Epithelial cell of proximal tubule (primary cell): ENCODE measurements at regions not wholly inside any gene's neighbourhood (a gene's known extent, or its start where the extent isn't known, plus 50 kb on each side); places are given as distances from the start of the nearest gene placed in this dataset.

Source experiments
- DNase-seq: peaks from one replicate; pipeline ENCODE4 v3.0.0-alpha.2; 2011; ENCODE audit warnings: low read depth
- H3K4me3 ChIP-seq: 2 replicates; pipeline ENCODE4 v1.5.1; 2011; ENCODE audit warnings: low read depth, mild to moderate bottlenecking, low read length
- TF ChIP-seq, protein P1 (sequence below): conservative IDR thresholded peaks from 2 replicates; pipeline ENCODE4 v1.5.1; 2012; ENCODE audit warnings: low read depth, mild to moderate bottlenecking, low read length

GRCh38 chr10:81040031-81040430 lies 502.3 kb downstream of the SH2D4B start:
- DNase-seq, result no peak
- no peak overlapping the region for H3K4me3 ChIP-seq
- TF ChIP-seq, protein P1, sequence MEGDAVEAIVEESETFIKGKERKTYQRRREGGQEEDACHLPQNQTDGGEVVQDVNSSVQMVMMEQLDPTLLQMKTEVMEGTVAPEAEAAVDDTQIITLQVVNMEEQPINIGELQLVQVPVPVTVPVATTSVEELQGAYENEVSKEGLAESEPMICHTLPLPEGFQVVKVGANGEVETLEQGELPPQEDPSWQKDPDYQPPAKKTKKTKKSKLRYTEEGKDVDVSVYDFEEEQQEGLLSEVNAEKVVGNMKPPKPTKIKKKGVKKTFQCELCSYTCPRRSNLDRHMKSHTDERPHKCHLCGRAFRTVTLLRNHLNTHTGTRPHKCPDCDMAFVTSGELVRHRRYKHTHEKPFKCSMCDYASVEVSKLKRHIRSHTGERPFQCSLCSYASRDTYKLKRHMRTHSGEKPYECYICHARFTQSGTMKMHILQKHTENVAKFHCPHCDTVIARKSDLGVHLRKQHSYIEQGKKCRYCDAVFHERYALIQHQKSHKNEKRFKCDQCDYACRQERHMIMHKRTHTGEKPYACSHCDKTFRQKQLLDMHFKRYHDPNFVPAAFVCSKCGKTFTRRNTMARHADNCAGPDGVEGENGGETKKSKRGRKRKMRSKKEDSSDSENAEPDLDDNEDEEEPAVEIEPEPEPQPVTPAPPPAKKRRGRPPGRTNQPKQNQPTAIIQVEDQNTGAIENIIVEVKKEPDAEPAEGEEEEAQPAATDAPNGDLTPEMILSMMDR, result no peak

DNA sequence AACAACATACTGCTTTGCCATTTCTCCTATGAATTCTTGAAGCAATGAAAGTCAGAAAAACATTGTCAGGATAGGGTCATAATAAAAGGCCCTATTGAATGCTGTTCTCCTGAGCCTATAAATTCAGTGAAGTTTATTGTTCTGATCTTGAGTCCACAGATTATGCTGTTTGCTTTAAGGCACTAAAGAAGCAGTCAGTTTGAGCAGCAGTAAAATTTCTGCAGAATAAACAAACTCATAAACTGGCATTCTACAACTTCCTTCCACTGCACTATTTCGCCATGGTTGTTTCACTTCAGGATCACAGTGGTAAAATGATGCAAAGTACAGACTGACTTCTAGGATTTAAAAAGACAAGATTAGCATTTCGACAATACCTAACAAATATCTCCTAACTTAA lies 503.2 kb downstream of the SH2D4B start:
- no peak overlapping the region for H3K4me3 ChIP-seq
- no peak for DNase-seq
- TF ChIP-seq, protein P1, result no peak

GRCh38 chr10:81042647-81043046 lies 504.9 kb downstream of the SH2D4B start:
- TF ChIP-seq, protein P1, result no peak
- H3K4me3 ChIP-seq, result no peak overlapping the region
- DNase-seq, result no peak

- no peak for DNase-seq
- no peak overlapping the region for H3K4me3 ChIP-seq
- TF ChIP-seq, protein P1, result no peak
Observed at GRCh38 chr10:81065474-81065873, 527.8 kb downstream of the SH2D4B start.

GRCh38 chr10:81068460-81068859 lies 530.8 kb downstream of the SH2D4B start:
- no peak overlapping the region for H3K4me3 ChIP-seq
- TF ChIP-seq, protein P1, result no peak
- no peak for DNase-seq

DNA sequence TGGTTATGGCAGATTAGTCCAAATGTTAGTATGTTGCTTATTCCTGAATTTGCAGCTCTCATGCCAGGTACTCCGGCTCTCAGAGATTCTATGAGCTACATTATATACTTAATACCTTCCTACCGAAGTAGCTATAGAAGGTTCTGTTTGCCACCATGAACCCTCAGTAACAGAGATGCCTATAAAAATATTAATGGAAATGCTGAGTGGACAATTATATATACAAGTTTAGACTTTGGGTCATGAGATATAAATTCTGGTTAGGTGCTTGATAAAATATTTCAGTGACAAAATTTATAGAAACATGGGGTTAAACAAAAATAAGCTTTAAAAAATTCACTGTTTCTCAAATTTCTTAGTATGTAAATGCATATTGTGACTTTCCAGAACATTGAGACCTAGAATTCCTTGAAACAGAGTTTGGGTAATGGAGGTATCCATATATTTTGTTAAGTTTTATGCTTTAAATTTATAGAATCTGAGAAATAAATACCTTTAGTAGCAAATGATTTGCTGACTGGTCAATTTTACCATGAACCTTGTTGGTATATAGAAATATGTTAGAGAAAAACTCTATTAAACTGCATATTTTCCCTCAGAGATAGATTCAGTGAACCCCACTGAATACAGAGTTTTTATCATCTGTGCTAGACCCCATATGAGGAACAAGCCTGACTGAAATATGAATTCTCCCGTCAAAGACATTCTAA lies 533.5 kb downstream of the SH2D4B start:
- no peak for DNase-seq
- TF ChIP-seq, protein P1, result no peak
- no peak overlapping the region for H3K4me3 ChIP-seq

DNA sequence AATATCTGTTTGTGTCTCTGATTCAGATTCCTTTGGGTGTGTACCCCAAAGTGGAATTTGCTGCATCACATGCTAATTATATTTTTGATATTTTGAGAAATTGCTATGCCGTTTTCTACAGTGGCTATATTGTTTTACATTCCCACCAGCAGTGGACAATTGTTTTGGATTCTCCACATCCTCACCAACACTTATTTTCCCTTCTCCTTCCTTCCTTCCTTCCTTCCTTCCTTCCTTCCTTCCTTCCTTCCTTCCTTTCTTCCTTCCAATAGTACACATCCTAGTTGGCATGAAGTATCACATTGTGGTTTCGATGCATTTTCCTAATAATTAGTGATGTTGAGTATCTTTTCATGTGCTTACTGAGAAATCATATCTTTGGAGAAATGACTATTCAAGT lies 535.5 kb downstream of the SH2D4B start:
- TF ChIP-seq, protein P1, result no peak
- DNase-seq, result no peak
- H3K4me3 ChIP-seq, result no peak overlapping the region
